ENCODE measurements at regions not wholly inside any gene's neighbourhood (a gene's known extent, or its start where the extent isn't known, plus 50 kb on each side); places are given as distances from the start of the nearest gene placed in this dataset.

- no peak for DNase-seq (ENCODE audit: low read depth)
Measured at GRCh38 chr4:155515444-155516075, 138.8 kb upstream of the MAP9 start.

GRCh38 chr4:155514628-155515027 lies 137.9 kb upstream of the MAP9 start:
- DNase-seq (ENCODE audit: low read depth) = no peak

GRCh38 chr4:155512817-155513216 lies 136.1 kb upstream of the MAP9 start:
- DNase-seq (ENCODE audit: low read depth) = peak; percentile 22

- DNase-seq (ENCODE audit: low read depth) = no peak
Measured at GRCh38 chr4:155512046-155512445, 135.3 kb upstream of the MAP9 start.

- no peak for DNase-seq (ENCODE audit: low read depth)
Measured at GRCh38 chr4:155510771-155511170, 134.0 kb upstream of the MAP9 start.

- DNase-seq (ENCODE audit: low read depth) = peak; percentile 57
Measured at GRCh38 chr4:155509555-155509954, 132.8 kb upstream of the MAP9 start.

- DNase-seq (ENCODE audit: low read depth) = no peak
Measured at GRCh38 chr4:155506745-155507144, 130.0 kb upstream of the MAP9 start.

GRCh38 chr4:155505321-155505720 lies 128.6 kb upstream of the MAP9 start:
- DNase-seq (ENCODE audit: low read depth) = no peak

- DNase-seq (ENCODE audit: low read depth) = no peak
Measured at GRCh38 chr4:155497306-155497705, 120.5 kb upstream of the MAP9 start.

GRCh38 chr4:155496294-155496626 lies 119.5 kb upstream of the MAP9 start:
- DNase-seq (ENCODE audit: low read depth) = no peak

- DNase-seq (ENCODE audit: low read depth) = no peak
Measured at GRCh38 chr4:155495572-155496293, 119.0 kb upstream of the MAP9 start.

GRCh38 chr4:155494037-155494718 lies 117.4 kb upstream of the MAP9 start:
- DNase-seq (ENCODE audit: low read depth) = no peak

GRCh38 chr4:155491336-155492120 lies 114.8 kb upstream of the MAP9 start:
- no peak for DNase-seq (ENCODE audit: low read depth)

GRCh38 chr4:155489271-155489670 lies 112.5 kb upstream of the MAP9 start:
- no peak for DNase-seq (ENCODE audit: low read depth)

- DNase-seq (ENCODE audit: low read depth) = no peak
Measured at GRCh38 chr4:155488691-155489090, 111.9 kb upstream of the MAP9 start.

- DNase-seq (ENCODE audit: low read depth) = no peak
Measured at GRCh38 chr4:155487210-155487609, 110.4 kb upstream of the MAP9 start.

GRCh38 chr4:155481150-155481549 lies 104.4 kb upstream of the MAP9 start:
- no peak for DNase-seq (ENCODE audit: low read depth)

- no peak for DNase-seq (ENCODE audit: low read depth)
Measured at GRCh38 chr4:155479835-155480234, 103.1 kb upstream of the MAP9 start.

- DNase-seq (ENCODE audit: low read depth) = no peak
Measured at GRCh38 chr4:155478336-155478835, 101.6 kb upstream of the MAP9 start.

GRCh38 chr4:155474758-155475157 lies 98.0 kb upstream of the MAP9 start:
- no peak for DNase-seq (ENCODE audit: low read depth)

- DNase-seq (ENCODE audit: low read depth) = no peak
Measured at GRCh38 chr4:155473420-155474095, 96.8 kb upstream of the MAP9 start.

- no peak for DNase-seq (ENCODE audit: low read depth)
Measured at GRCh38 chr4:155468282-155468681, 91.5 kb upstream of the MAP9 start.

All from stromal cell of bone marrow (primary cell).